ENCODE measurements at regions not wholly inside any gene's neighbourhood (a gene's known extent, or its start where the extent isn't known, plus 50 kb on each side); places are given as distances from the start of the nearest gene placed in this dataset.
"Not testable (repeated sequence)": the region's sequence is repeated elsewhere in the genome, so short reads cannot be mapped to it uniquely, and the experiment has no call there.

- intact Hi-C loops (cut with DNase I) = loop anchor here in 1 of 2 donors (5.0 kb wide), 1 partner anchor 871 kb away; a partner anchor contains a TSS
- DNase-seq (ENCODE audit: low spot score) = not testable (repeated sequence)
Observed at GRCh38 chr17:6373599-6373998, 61.3 kb downstream of the AIPL1 start.

GRCh38 chr17:6366221-6366666 lies 68.7 kb downstream of the AIPL1 start:
- intact Hi-C loops (cut with DNase I) = no loop called here
- DNase-seq (ENCODE audit: low spot score) = peak; percentile 14

- DNase-seq (ENCODE audit: low spot score) = peak; percentile 17
Observed at GRCh38 chr17:6365200-6365943, 69.5 kb downstream of the AIPL1 start.

GRCh38 chr17:6361733-6362132 lies 73.2 kb downstream of the AIPL1 start:
- DNase-seq (ENCODE audit: low spot score) = no peak
- intact Hi-C loops (cut with DNase I) = loop anchor here in 1 of 2 donors (1.0 kb wide), 1 partner anchor 32 kb away; no protein-coding TSS in a partner anchor

More at GRCh38 chr17:6365200-6365943, 69.5 kb downstream of the AIPL1 start:
- intact Hi-C loops (cut with DNase I) = no loop called here

GRCh38 chr17:6358131-6358530 lies 76.8 kb downstream of the AIPL1 start:
- intact Hi-C loops (cut with DNase I) = no loop called here
- DNase-seq (ENCODE audit: low spot score) = peak; percentile 62

GRCh38 chr17:6356562-6356961 lies 78.4 kb downstream of the AIPL1 start:
- intact Hi-C loops (cut with DNase I) = no loop called here
- DNase-seq (ENCODE audit: low spot score) = no peak

GRCh38 chr17:6355196-6355595 lies 79.7 kb downstream of the AIPL1 start:
- intact Hi-C loops (cut with DNase I) = no loop called here
- DNase-seq (ENCODE audit: low spot score) = no peak

GRCh38 chr17:6352801-6353560 lies 81.9 kb downstream of the AIPL1 start:
- DNase-seq (ENCODE audit: low spot score) = no peak
- intact Hi-C loops (cut with DNase I) = no loop called here

- intact Hi-C loops (cut with DNase I) = no loop called here
- DNase-seq (ENCODE audit: low spot score) = no peak
Observed at GRCh38 chr17:6352016-6352415, 82.9 kb downstream of the AIPL1 start.

GRCh38 chr17:6350806-6351205 lies 84.1 kb downstream of the AIPL1 start:
- no peak for DNase-seq (ENCODE audit: low spot score)
- intact Hi-C loops (cut with DNase I) = no loop called here

- intact Hi-C loops (cut with DNase I) = no loop called here
- no peak for DNase-seq (ENCODE audit: low spot score)
Observed at GRCh38 chr17:6348891-6349290, 86.0 kb downstream of the AIPL1 start.

GRCh38 chr17:6347776-6348175 lies 87.1 kb downstream of the AIPL1 start:
- intact Hi-C loops (cut with DNase I) = no loop called here
- DNase-seq (ENCODE audit: low spot score) = no peak

- intact Hi-C loops (cut with DNase I) = no loop called here
Observed at GRCh38 chr17:6346986-6347385, 87.9 kb downstream of the AIPL1 start.

GRCh38 chr17:6346156-6346786 lies 88.7 kb downstream of the AIPL1 start:
- intact Hi-C loops (cut with DNase I) = no loop called here
- DNase-seq (ENCODE audit: low spot score) = no peak

More at GRCh38 chr17:6346986-6347385, 87.9 kb downstream of the AIPL1 start:
- DNase-seq (ENCODE audit: low spot score) = no peak

GRCh38 chr17:6343736-6344135 lies 91.2 kb downstream of the AIPL1 start:
- intact Hi-C loops (cut with DNase I) = no loop called here
- DNase-seq (ENCODE audit: low spot score) = no peak

- intact Hi-C loops (cut with DNase I) = no loop called here
- no peak for DNase-seq (ENCODE audit: low spot score)
Observed at GRCh38 chr17:6343191-6343590, 91.7 kb downstream of the AIPL1 start.

GRCh38 chr17:6340708-6341107 lies 94.2 kb downstream of the AIPL1 start:
- intact Hi-C loops (cut with DNase I) = no loop called here

GRCh38 chr17:6334386-6334785 lies 100.5 kb downstream of the AIPL1 start:
- intact Hi-C loops (cut with DNase I) = no loop called here
- no peak for DNase-seq (ENCODE audit: low spot score)

More at GRCh38 chr17:6340708-6341107, 94.2 kb downstream of the AIPL1 start:
- DNase-seq (ENCODE audit: low spot score) = no peak

- no peak for DNase-seq (ENCODE audit: low spot score)
- intact Hi-C loops (cut with DNase I) = no loop called here
Observed at GRCh38 chr17:6330936-6331335, 104.0 kb downstream of the AIPL1 start.

GRCh38 chr17:6328279-6328678 lies 106.6 kb downstream of the AIPL1 start:
- intact Hi-C loops (cut with DNase I) = no loop called here
- DNase-seq (ENCODE audit: low spot score) = no peak

Data from posterior vena cava (tissue), 2 donors.